GM21447 (cell line): ENCODE measurements at regions not wholly inside any gene's neighbourhood (a gene's known extent, or its start where the extent isn't known, plus 50 kb on each side); places are given as distances from the start of the nearest gene placed in this dataset.
"Not testable (repeated sequence)": the region's sequence is repeated elsewhere in the genome, so short reads cannot be mapped to it uniquely, and the experiment has no call there.

Source experiments
- ATAC-seq: cut with Tn5 transposase; IDR thresholded peaks from one replicate; pipeline ENCODE4 v1.9.1; 2021; ENCODE audit not compliant: unreplicated experiment

DNA sequence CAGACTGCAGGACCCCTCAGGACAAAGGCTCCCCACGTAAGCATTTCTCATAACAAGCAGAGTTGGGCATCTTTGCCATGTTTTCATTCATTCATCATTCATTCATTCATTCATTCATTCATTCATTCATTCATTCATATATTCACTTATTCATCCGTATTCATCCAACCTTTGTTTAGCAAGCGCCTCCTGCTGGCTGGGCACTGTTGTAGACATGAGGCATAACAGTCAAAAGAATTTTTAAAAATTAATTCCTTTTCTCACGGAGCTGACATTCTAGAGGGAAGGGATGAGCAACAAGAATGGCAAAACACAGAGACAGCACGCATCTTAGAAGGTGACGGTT, 351.7 kb upstream of the TNRC6C start:
- ATAC-seq = no peak

DNA sequence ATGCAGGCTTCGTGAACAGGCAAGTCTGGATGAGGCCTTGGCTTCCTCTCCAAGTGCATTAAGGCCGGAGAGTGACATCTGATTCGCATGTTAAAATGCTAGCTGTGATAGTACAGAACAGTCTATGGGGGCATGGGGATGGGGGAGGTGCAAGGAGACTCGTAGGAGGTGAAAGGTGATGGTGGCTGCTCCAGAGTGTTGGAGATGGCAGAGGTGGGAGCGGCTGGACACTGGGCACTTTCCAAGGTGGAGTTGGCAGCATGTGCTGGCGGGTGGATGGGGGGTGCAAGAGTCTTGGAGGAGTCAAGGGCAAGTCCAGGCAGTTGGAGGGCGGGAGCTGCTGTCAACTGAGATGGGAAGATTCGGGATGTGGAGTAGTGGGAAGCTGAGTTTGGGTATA, 350.9 kb upstream of the TNRC6C start:
- no peak for ATAC-seq

DNA sequence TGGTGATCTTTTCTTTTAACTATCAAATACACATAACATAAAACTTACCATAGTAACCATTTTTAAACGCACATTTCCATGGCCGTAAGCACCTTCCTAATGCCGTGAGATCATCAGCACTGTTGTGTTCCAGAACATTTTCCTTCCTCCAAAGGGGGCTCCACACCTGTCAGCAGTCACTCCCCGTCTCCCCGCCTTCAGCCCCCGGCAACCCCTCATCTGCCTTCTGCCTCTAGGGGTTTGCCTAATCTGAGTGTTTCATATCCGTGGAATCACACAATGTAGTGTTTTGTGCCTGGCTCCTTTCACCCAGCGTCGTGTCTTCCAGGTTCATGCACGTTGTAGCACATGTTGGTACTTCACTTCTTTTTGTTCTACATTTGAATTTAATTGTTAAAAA, 350.1 kb upstream of the TNRC6C start:
- no peak for ATAC-seq

DNA sequence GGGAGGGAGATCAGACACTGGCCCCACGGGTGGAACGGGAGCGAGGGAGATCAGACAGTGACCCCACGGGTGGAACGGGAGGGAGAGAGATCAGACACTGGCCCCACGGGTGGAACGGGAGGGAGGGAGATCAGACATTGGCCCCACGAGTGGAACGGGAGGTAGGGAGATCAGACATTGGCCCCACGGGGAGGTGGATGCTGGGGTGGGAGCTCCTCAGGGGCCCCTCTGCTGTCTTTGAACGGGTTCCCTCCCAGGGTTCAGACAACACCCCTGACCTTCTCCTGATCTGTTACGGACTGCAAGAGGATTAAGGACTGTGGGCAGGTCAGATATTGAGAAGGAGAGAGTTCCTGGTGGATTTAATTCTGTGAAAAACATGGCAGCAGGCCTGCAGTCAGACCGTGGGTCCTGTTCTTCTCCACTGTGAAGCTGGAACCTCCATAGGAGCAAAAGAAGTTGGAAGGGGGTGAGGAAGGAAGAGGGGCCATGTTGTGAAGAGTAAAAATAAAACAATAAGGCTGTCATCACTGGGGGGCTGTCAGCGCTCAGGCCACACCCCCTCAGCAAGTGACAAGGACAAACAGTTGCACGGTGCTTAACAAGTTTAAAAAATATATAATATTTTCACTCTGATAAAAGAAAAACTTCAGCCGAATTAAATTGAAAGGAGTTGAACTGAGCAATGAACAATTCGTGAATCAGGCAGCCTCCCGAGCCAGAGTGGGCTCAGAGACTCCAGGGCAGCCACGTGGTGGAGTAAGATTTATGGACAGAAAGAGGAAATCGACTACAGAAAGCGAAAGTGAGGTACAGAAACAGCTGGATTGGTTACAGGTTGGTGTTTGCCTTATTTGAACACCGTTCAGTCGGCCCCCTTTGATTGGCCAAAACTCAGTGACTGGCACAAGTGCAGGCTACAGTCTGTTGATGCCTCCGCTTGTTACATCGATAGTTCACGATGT, 348.7 kb upstream of the TNRC6C start:
- no peak for ATAC-seq

DNA sequence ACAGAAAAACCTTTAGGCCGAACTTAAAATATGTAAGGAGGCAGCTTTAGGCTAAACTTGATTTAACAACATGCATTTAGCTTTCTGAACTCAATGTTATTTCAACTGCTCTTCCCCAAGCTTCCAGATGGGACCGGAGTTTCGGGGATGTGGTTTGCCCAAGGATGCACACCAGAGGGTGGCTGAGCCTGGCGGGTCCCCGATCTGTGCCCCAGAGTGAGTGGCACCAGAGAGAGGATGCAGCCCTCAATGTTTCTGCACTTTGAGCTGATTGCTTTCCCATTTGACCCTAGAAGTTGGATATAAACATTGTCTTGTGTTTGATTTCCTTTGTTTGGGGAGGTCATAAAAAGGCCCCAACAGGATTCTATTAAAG, 348.0 kb upstream of the TNRC6C start:
- no peak for ATAC-seq

DNA sequence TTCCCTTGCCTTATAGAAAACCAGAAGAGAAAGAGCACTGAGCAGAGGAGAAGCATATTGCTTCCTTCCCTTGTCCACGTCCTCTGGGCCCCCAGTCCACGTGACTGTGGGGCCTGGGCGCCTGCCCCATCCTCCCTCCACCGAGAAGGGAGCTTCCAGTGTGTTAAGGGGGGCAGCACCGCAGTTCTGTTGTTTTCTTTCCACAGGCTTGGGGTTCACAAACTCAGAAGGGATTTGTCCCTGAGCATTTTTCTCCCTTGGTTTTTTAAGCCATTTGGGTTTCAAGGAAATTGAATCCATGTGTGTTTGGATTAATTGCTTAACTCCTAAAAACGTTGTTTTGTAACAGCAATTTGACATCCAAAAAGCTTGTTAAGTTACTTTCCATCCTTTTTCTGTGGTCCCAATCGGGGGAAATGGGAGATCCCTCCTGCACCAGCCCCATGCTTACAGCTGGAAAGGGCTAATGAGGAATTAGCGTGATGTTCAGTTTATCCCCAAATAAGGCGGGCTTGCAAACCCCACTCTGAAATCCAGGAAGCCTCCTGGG, 347.5 kb upstream of the TNRC6C start:
- no peak for ATAC-seq

DNA sequence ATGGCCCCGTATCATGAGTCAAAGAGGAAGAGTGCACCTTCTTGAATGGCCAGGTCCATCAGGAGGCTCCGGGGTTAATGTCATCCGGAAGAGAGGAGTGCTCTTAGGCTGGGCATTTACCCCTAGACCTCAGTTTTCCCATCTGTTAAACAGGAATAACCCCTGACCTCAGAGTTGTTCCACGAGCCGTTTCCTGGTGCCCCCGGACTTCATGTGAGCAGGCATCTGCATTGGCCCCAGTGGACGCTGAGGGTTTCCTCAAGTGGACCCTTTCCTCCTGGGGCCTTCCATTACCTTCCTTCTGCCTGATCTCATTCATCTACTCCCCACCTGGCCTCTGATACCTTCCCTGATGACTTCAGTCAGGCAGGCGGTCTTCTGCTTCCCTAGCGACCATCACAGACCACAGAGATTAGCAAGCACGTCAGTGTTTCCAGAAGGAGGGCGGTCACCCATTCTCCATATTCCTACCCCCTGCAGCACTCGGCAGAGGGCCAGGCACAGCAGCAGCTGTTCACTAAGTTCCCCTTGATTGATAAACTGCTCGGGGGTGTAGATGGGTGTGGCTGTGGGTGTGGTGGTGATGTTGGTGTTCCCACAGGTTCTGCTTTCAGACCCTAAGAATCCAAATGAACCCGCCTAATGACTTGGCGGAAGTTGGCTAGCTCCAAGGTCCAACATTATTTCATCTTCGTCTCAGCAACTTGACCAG, 346.6 kb upstream of the TNRC6C start:
- no peak for ATAC-seq

DNA sequence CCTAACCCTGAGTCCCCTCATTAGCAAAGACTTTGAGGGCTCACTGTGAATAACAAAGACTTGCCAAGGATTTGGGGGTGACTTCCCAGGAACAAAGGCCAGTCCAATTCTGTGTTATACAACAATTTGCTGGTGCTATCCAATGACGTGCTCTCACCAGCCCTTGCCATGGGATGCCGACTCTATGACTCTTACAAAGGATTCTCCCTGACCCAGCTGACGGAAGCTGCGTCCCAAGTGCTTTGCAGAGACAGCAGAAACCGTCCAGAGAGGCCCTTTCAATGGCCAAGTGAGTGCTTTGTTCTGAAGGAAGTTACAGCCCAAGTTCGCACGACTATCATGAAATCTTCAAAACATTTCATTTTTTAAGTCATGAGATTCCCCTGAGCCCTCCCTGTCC, 345.3 kb upstream of the TNRC6C start:
- ATAC-seq = no peak

DNA sequence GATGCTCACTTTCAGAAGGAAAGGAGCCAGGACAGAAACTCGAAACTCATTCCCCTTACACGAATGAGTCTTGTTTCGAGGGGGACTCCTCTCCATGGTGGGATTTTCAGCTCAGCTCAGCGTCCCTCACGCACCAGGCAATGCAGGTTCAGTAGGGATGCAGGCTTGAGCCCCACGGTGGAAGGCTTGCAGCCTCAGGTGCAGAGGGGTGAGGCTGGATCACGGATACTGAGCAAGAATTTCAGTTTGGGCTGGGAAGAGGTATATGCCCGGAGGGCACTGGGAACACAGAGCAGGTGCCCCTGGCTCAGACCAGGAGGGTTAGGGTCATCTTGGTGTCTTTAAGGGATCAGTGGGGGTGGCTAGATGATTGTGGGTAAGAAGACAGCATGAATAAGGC, 344.9 kb upstream of the TNRC6C start:
- ATAC-seq = no peak

DNA sequence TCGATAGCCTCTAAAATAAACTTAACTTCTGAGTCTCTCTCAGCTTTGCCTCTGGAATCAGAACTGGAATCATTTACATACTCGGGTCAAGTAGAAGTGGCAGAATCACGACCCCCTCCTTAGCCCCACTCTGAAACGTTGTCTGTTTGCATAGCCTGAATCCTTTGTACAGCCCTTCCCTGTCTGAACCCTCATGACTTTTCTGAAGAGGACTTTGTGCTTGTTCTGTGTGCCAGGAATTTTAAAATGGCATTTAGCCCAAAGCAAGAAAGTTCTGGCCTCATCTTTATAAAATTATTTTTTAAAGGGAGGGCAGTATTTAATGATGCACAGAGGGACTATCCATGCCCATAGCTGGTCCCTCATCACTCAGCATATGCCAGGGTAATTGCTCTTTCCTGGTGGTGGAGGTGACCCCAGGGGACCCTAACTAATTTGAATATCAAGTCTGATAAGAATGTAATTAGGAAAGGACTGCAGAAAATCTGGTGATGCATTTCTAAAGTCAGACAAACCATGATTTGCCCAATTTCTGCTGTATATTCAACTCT, 342.7 kb upstream of the TNRC6C start:
- no peak for ATAC-seq

DNA sequence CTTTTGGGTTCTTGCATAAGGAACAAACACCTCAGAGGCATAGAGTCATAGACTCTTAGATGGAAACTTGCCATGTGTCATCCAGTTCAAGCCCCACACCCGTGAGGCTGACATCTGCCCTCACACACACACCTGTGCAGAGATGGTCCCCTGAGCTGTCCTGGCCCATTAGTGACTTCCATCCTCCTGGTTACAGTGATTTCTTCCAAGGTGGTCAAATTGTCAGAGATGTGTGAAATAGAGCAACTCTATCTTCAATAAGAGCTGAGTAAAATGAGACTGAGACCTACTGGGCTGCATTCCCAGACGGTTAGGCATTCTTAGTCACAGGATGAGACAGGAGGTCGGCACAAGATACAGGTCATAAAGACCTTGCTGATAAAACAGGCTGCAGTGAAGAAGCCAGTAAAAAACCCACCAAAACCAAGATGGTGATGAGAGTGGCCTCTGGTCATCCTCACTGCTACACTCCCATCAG, 342.2 kb upstream of the TNRC6C start:
- ATAC-seq = no peak

DNA sequence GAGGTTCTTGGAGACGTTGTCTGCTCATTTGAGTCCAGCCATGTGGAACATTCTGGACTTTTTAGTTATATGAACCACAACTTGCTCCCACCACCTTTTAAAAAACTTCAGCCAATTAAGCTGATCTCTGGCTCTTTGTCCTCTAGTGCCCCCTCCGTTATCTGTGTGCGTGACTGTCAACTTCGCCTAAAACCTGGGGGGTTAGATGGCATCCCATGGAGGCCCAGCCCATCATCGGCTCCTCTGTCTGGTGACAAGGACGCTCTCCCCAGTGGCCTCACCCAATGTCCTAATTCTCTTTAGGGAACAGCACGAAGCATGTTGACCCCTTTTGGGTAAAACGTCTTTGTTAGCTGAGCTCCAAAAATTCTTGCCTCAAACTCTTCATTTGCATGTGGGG, 341.0 kb upstream of the TNRC6C start:
- no peak for ATAC-seq

DNA sequence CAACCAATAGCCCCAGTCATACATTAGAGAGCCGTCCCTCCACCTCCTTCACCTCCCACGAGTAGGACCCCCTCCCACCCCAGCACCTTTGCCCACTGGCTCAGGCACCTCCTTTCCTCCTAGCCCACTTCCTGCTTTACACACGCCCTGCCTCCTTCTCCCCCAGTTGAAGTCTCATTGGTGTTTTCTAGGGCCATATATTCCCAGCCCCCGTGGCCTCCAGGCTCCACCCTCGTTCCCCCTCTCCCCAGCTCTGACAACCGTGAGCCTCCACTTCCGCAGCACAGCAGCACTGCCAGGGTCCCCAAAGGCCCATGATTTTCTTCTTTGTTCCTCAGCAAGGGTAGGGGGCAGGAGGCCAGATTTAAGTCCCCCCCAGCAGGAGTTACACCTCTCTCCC, 340.3 kb upstream of the TNRC6C start:
- no peak for ATAC-seq

DNA sequence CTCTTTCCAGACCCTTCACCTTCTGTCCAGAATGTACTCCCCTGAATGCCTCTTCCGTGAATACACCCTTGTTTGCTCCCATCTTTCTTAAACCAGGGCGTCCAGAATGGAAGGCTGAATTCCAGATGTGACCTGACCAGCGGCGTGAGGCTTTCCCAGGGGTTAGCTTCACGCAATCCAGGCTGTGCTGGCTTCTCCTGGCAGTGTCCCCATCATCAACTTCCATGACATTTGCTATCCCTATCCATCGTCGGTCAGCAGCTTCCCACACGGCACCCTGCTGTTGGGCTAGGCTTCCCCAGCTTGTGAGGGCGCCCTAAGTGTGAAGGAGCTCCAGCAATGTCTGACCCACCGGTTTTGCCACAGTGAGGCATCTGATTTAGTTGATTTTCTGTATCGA, 339.8 kb upstream of the TNRC6C start:
- no peak for ATAC-seq

DNA sequence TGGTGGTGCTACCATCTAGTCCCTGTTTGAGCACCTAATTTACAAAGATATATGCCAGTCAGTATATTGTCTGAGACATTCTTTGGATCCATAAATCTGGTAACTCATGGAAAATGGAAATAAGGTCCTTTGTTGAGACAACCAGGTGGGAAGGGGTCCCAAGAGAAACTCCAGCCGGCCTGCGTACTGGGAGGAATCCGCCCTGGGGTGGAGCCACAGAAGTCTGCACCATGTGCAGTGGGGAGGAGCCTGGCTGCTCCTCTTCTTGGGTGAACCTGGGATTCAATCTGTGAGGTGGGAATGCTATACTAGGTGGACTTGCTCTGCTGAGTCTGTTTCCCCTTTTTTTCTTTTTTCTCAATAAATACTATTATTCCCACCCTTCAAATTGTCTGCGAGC, 339.2 kb upstream of the TNRC6C start:
- no peak for ATAC-seq

DNA sequence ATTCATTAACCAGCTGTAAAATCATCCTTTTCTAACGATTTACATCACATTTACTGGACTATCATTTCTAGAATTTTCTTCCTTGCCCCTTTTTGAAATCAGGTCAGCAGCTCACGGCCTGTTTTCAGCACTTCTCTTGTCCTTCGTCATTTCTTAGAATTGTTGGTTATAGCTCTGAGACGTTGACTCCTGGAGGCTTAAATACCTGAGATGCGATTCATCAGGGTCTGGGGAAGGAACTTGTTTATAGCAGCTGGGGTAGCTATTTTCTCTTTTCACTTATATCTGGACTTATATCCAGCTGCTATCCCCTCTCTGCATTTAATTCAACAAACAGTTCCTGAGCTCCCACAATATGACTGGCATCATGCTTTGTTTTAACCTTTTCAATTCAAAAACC, 338.7 kb upstream of the TNRC6C start:
- no peak for ATAC-seq

DNA sequence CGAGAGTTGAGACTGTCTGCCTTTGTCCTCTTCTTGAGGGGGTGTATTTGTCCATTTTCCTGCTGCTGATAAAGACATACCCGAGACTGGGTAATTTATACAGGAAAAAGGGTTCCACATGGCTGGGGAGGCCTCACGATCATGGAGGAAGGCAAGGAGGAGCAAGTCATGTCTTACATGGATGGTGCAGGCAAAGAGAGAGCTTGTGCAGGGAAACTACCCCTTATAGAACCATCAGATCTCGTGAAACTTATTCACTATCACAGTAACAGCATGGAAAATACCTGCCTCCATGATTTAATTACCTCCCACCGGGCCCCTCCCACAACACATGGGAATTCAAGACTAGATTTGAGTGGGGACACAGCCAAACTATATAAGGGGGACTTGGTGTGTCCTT, 338.2 kb upstream of the TNRC6C start:
- no peak for ATAC-seq

DNA sequence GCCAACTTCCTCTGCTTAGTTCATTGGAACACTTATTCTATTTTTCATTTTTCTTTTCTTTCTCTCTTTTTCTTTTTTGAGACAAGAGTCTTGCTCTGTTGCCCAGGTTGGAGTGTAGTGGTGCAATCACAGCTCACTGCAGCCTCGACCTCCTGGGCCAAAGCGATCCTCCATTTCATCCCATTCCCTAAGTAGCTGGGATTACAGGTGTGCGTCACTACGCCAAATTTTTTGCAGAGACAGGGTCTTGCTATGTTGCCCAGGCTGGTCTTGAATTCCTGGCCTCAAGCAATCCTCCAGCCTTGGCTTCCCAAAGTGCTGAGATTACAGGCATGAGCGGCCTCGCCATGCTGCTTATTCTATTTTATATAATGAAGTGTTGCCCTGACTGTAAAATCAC, 336.4 kb upstream of the TNRC6C start:
- ATAC-seq = not testable (repeated sequence)

DNA sequence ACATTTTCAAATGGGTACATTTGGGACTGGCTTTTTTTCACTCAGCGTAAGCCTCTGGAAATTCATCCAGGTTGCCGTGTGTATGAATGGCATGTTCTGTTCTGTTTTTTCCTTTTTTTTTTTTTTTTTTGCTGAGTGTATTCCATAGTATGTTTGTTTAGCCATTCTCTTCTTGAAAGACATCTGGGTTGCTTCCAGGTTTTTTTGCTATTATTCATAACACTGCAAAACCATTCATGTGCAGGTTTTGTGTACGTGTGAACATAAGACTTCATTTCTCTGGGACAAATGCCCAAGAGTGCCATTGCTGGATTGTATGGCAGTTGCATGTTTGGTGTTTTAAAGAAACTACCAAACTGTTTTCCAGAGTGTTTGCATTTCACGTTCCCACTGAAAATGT, 335.9 kb upstream of the TNRC6C start:
- ATAC-seq = no peak

DNA sequence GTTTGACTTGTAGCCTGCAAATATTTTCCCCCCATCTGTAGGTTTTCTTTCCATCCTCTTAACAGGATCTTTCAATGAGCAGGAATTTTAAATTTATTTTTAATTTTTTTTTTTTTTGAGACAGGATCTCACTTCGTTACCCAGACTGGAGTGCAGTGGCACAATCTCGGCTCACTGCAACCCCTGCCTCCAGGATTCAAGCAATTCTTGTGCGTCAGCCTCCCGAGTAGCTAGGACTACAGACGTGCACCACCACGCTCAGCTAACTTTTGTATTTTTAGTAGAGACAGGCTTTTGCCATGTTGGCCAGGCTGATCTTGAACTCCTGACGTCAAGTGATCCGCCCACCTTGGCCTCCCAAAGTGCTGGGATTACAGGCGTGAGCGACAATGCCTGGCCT, 335.2 kb upstream of the TNRC6C start:
- not testable (repeated sequence) for ATAC-seq

DNA sequence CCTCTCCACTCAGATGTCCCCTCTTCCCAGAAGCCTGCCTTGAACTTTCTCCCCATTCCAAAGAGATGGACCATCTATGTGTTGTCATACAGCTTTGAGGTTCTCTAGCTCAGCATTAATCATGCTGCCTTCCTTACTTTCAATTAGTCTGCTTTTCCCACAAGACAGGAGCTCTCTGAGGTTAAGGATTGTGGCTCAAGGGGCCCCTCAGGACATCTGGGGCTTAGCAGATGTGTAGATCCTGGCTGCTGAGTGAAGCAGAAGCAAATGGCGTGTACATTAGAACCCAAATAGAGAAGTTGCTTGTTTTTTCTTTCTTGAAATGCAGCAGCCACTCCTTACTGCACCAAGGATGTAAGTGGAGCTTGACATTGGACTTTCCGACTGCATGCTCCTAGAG, 330.5 kb upstream of the TNRC6C start:
- no peak for ATAC-seq

DNA sequence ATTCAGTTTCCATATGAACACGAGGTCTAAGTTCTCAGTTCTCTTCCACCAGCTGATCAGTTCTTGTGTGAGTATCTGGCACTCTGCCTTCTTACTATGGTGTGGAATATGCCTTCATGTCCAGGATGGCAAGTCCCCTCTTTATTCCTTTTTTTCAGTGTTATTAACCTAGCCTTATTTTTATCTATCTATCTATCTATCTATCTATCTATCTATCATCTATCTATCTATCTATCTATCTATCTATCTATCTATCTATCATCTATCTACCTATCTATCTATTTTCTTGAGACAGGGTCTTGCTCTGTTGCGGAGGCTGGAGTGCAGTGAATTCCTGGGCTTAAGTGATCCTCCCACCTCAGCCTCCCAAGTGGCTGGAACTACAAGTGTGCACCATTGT, 329.2 kb upstream of the TNRC6C start:
- not testable (repeated sequence) for ATAC-seq
